ENCODE measurements at regions not wholly inside any gene's neighbourhood (a gene's known extent, or its start where the extent isn't known, plus 50 kb on each side); places are given as distances from the start of the nearest gene placed in this dataset.

DNA sequence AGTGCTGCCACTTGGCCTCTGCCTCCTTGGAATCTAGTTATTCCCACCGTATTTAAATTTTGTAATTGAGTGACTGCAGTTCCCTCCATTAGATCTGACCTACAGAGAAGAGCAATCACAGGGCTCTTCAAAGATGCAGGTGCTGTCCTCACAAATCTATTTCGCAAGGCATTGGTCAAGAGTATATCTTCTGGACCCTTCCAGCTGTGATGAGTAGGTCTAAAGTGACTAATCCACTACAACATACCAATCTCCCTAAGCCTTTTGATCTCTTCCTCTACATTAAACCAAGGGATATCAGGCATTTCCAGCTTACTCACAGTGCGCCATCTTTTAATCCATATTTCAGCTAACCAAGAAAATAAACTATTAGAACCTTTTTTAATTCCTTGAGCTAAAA lies 65.1 kb upstream of the COL3A1 start:
- ChIA-PET POLR2A (no interaction called here), CTCF (interaction anchor here (1.3 kb wide), 2 partner anchors 8 to 22 kb away, joined by 3 to 4 read pairs; no protein-coding TSS in a partner anchor)
- TF ChIP-seq, protein P1, sequence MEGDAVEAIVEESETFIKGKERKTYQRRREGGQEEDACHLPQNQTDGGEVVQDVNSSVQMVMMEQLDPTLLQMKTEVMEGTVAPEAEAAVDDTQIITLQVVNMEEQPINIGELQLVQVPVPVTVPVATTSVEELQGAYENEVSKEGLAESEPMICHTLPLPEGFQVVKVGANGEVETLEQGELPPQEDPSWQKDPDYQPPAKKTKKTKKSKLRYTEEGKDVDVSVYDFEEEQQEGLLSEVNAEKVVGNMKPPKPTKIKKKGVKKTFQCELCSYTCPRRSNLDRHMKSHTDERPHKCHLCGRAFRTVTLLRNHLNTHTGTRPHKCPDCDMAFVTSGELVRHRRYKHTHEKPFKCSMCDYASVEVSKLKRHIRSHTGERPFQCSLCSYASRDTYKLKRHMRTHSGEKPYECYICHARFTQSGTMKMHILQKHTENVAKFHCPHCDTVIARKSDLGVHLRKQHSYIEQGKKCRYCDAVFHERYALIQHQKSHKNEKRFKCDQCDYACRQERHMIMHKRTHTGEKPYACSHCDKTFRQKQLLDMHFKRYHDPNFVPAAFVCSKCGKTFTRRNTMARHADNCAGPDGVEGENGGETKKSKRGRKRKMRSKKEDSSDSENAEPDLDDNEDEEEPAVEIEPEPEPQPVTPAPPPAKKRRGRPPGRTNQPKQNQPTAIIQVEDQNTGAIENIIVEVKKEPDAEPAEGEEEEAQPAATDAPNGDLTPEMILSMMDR (IDR thresholded peaks at IDR 0.05; ENCODE audit: control extremely low read depth, extremely low read depth, low read depth, missing control alignments) = no peak
- no peak for DNase-seq (ENCODE audit: extremely low spot score)

DNA sequence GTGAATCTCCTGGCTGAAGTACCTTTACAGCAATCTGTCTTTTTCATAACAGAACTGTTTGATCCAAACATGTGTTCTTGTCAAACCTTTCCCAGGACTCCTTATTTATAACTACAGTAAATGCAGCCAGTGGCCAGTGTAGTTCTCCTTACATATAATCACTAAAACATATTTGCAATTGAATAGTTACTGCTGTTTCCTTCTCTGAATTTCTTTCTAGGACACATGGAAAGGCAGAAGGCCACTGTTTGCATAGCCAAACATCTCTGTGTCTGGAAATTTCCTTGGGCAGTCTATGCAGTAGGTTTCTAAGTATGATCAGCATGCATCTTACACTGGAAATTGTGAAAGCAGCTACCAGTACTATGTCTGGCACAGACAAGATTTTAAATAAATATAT lies 57.4 kb upstream of the COL3A1 start:
- TF ChIP-seq, protein P1 (IDR thresholded peaks at IDR 0.05; ENCODE audit: control extremely low read depth, extremely low read depth, low read depth, missing control alignments) = no peak
- ChIA-PET POLR2A (no interaction called here), CTCF (interaction anchor here (1.2 to 1.5 kb wide), 2 partner anchors 15 to 36 kb away, joined by 3 to 4 read pairs; no protein-coding TSS in a partner anchor)
- DNase-seq (ENCODE audit: extremely low spot score) = no peak

DNA sequence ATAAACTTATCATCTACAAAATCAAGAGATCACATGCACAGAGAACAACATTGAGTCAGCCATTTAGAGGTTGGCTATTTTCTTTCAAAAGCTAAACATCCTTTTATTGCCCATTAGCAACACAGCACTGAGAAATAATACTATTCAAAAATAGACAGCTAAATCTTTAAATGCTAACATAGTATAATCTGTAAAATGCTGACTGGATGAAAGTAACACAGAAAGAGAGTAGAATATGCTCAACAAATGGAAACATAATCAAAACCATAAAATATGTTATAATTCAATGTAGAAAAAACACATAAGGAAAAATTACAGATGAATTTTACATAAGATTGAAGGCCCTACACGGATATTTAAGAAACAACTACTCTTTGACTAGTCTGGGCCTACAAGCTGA lies 56.5 kb upstream of the COL3A1 start:
- DNase-seq (ENCODE audit: extremely low spot score) = no peak
- TF ChIP-seq, protein P1 (IDR thresholded peaks at IDR 0.05; ENCODE audit: control extremely low read depth, extremely low read depth, low read depth, missing control alignments) = no peak
- POLR2A ChIA-PET = no interaction called here
- CTCF ChIA-PET = no interaction called here

DNA sequence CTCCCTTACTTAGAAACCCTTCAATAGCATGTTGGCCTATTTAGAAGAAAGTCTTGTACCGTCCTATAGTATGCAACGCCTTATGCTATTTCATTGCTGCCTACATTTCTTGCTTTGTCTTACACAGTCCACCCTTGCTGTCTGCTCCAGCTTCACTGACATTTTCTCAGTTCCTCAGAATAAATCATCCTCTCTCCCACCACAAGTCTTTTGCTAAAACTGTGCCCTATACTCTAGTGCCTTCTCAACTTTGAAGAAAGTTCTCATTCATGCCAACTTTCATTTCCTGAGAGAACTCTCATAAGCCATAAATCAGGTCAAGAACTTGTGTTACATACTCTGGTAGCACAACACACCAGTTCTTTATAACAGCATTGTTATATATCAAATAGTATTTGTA lies 54.3 kb upstream of the COL3A1 start:
- TF ChIP-seq, protein P1 (IDR thresholded peaks at IDR 0.05; ENCODE audit: control extremely low read depth, extremely low read depth, low read depth, missing control alignments) = no peak
- CTCF ChIA-PET = interaction anchor here (1.3 kb wide), 1 partner anchor 22 kb away, joined by 3 read pairs; no protein-coding TSS in a partner anchor
- DNase-seq (ENCODE audit: extremely low spot score) = no peak
- POLR2A ChIA-PET = no interaction called here

DNA sequence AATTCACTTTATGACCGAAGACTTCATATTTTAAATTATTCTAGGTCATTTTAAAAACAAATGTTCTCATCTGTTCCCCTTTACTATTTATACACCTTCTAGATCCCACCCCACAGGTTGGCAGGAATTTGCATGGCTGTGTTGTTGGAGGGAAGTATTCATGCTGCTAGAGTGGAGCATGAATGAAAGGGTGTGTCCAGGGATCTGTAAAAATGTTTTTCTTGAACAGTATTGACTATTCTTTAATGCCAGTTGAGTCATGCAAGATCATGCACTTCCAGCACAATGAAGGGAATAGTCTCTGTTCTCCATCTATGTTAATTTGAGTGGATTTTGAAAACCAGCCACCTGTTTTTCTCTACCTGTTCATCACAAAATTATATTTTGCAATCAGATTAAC lies 52.0 kb upstream of the COL3A1 start:
- DNase-seq (ENCODE audit: extremely low spot score) = no peak
- ChIA-PET POLR2A (no interaction called here), CTCF (no interaction called here)
- TF ChIP-seq, protein P1 (IDR thresholded peaks at IDR 0.05; ENCODE audit: control extremely low read depth, extremely low read depth, low read depth, missing control alignments) = no peak

All from GM10248 (cell line).